HG02763 (cell line): ENCODE measurements at regions not wholly inside any gene's neighbourhood (a gene's known extent, or its start where the extent isn't known, plus 50 kb on each side); places are given as distances from the start of the nearest gene placed in this dataset.
"Not testable (repeated sequence)": the region's sequence is repeated elsewhere in the genome, so short reads cannot be mapped to it uniquely, and the experiment has no call there.

ENCODE experiments used
- ATAC-seq: cut with Tn5 transposase; IDR thresholded peaks from one replicate; pipeline ENCODE4 v1.9.1; 2021; ENCODE audit warnings: mild to moderate bottlenecking, moderate library complexity; ENCODE audit not compliant: unreplicated experiment

GRCh38 chr1:121109025-121109424 is 75.1 kb downstream of the FAM72B start:
- not testable (repeated sequence) for ATAC-seq

GRCh38 chr1:121116522-121117297 is 67.4 kb downstream of the FAM72B start:
- ATAC-seq: not testable (repeated sequence)

GRCh38 chr1:121117298-121117611 is 66.9 kb downstream of the FAM72B start:
- not testable (repeated sequence) for ATAC-seq

GRCh38 chr1:121117622-121118479 is 66.3 kb downstream of the FAM72B start:
- ATAC-seq: not testable (repeated sequence)
